Endodermal cell (in vitro differentiated cells): ENCODE measurements at regions not wholly inside any gene's neighbourhood (a gene's known extent, or its start where the extent isn't known, plus 50 kb on each side); places are given as distances from the start of the nearest gene placed in this dataset.

Experiments used
- DNase-seq: peaks from one replicate; pipeline ENCODE4 v3.0.0-alpha.2; 2017
- H3K27ac ChIP-seq: 2 replicates; pipeline ENCODE4 v1.5.1; 2013; ENCODE audit warnings: mild to moderate bottlenecking, low read depth, low read length, moderate library complexity
- H3K27me3 ChIP-seq: 2 replicates; pipeline ENCODE4 v1.6.1; 2013; ENCODE audit warnings: mild to moderate bottlenecking, low read length, moderate library complexity; ENCODE audit not compliant: insufficient read depth, control insufficient read depth, poor library complexity, severe bottlenecking
- H3K36me3 ChIP-seq: 2 replicates; pipeline ENCODE4 v1.7.0; 2013; ENCODE audit warnings: mild to moderate bottlenecking, low read length, moderate library complexity; ENCODE audit not compliant: control insufficient read depth, insufficient read depth
- H3K4me1 ChIP-seq: one replicate; pipeline ENCODE4 v1.7.0; 2013; ENCODE audit warnings: low read length; ENCODE audit not compliant: control insufficient read depth, insufficient read depth
- H3K4me3 ChIP-seq: 2 replicates; pipeline ENCODE4 v1.5.1; 2013; ENCODE audit warnings: mild to moderate bottlenecking, low read length, moderate library complexity
- H3K9ac ChIP-seq: 2 replicates; pipeline ENCODE4 v1.6.1; 2013; ENCODE audit warnings: mild to moderate bottlenecking, low read length, moderate library complexity; ENCODE audit not compliant: poor library complexity, severe bottlenecking; ENCODE audit errors: extremely low read depth
- H3K9me3 ChIP-seq: 2 replicates; pipeline ENCODE4 v1.6.1; 2013; ENCODE audit warnings: mild to moderate bottlenecking, low read length, moderate library complexity; ENCODE audit not compliant: control insufficient read depth
- H3K27ac Mint-ChIP-seq: 2 replicates; pipeline ENCODE4 v1.8.0; 2020; ENCODE audit warnings: mixed read lengths
- H3K27me3 Mint-ChIP-seq: 2 replicates; pipeline ENCODE4 v1.8.0; 2021; ENCODE audit warnings: mild to moderate bottlenecking, mixed read lengths; ENCODE audit not compliant: insufficient read depth
- H3K36me3 Mint-ChIP-seq: 2 replicates; pipeline ENCODE4 v1.8.0; 2020; ENCODE audit warnings: low read depth, mixed read lengths
- H3K4me1 Mint-ChIP-seq: 2 replicates; pipeline ENCODE4 v1.8.0; 2020; ENCODE audit warnings: mixed read lengths
- H3K4me3 Mint-ChIP-seq: 2 replicates; pipeline ENCODE4 v1.8.0; 2020; ENCODE audit warnings: mild to moderate bottlenecking, moderate library complexity, mixed read lengths
- H3K9me3 Mint-ChIP-seq: 2 replicates; pipeline ENCODE4 v1.8.0; 2020; ENCODE audit warnings: mild to moderate bottlenecking, mixed read lengths
- CTCF ChIP-seq: fragments of 200-600 bp; sonication (generic); conservative IDR thresholded peaks from 2 replicates; pipeline ENCODE4 v1.5.0; 2021; ENCODE audit warnings: antibody characterized with exemption, mild to moderate bottlenecking
- WGBS, 2 experiments: methylation state at CpG; one replicate each; pipeline versions ENCODE4 v1.1.5 to v1.1.7; 2013; ENCODE audit warnings: missing lambda C conversion rate in 2 of 2, mixed read lengths in 1 of 2; ENCODE audit not compliant: insufficient coverage in 1 of 2, insufficient read length in 1 of 2; 5-methylcytosine and 5-hydroxymethylcytosine counted together

GRCh38 chr12:115815924-115816323 is 461.6 kb downstream of the MED13L start:
- H3K9me3 Mint-ChIP-seq = peaks cover 3% of the 10 kb centered on the region

GRCh38 chr12:115813256-115813655 is 464.2 kb downstream of the MED13L start:
- no peak overlapping the region for H3K9ac ChIP-seq
- H3K27ac ChIP-seq = no peak overlapping the region
- Mint-ChIP-seq H3K36me3 (no peaks in the 10 kb centered on the region), H3K27me3 (peaks cover 26% of the 10 kb centered on the region), H3K27ac (no peak overlapping the region), H3K9me3 (peaks cover 3% of the 10 kb centered on the region), H3K4me1 (peaks cover 11% of the 10 kb centered on the region), H3K4me3 (no peak overlapping the region)
- no peaks in the 10 kb centered on the region for H3K27me3 ChIP-seq
- DNase-seq = no peak
- H3K36me3 ChIP-seq = no peaks in the 10 kb centered on the region
- H3K4me1 ChIP-seq = no peaks in the 10 kb centered on the region
- no peak for TF ChIP-seq CTCF
- 66 to 79% methylated on average over 2 of the region's 2 CpGs for WGBS, 2 experiments
- no peak overlapping the region for H3K4me3 ChIP-seq
- H3K9me3 ChIP-seq = no peaks in the 10 kb centered on the region

More at GRCh38 chr12:115815924-115816323, 461.6 kb downstream of the MED13L start:
- H3K4me3 ChIP-seq = no peak overlapping the region
- 94 to 95% methylated on average over 4 to 7 of the region's 7 CpGs for WGBS, 2 experiments
- Mint-ChIP-seq H3K4me3 (no peak overlapping the region), H3K27me3 (peaks cover 24% of the 10 kb centered on the region), H3K27ac (no peak overlapping the region), H3K36me3 (no peaks in the 10 kb centered on the region), H3K4me1 (peaks cover 11% of the 10 kb centered on the region)
- no peak overlapping the region for H3K27ac ChIP-seq
- no peak for DNase-seq
- no peak overlapping the region for H3K9ac ChIP-seq
- no peaks in the 10 kb centered on the region for H3K27me3 ChIP-seq
- TF ChIP-seq CTCF = no peak
- no peaks in the 10 kb centered on the region for H3K36me3 ChIP-seq
- H3K4me1 ChIP-seq = no peaks in the 10 kb centered on the region
- H3K9me3 ChIP-seq = no peaks in the 10 kb centered on the region

DNA sequence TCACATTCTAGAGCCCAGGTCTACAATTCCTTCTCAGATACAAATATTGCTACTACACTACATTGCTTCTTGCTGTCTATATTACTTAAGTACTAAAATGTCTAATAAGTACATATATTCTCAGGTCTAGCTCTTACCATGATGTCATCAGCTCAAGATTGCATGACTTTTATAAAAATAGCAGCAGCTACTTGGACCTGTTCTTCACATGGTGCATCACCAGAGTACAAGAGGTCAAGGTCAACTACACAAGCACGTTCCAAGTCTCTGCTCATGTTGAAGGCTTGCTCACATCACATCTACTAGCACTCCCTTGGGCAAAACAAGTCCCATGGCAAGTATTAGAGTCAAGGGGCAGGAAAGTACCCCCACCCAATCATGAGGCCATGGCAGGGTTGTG is 465.6 kb downstream of the MED13L start:
- Histone ChIP-seq H3K9me3 (no peaks in the 10 kb centered on the region), H3K27ac (no peak overlapping the region), H3K9ac (no peak overlapping the region), H3K4me1 (no peaks in the 10 kb centered on the region), H3K27me3 (no peaks in the 10 kb centered on the region), H3K4me3 (no peak overlapping the region), H3K36me3 (no peaks in the 10 kb centered on the region)
- Mint-ChIP-seq H3K27ac (no peak overlapping the region), H3K36me3 (no peaks in the 10 kb centered on the region), H3K27me3 (peaks cover 26% of the 10 kb centered on the region), H3K4me3 (no peak overlapping the region), H3K4me1 (peaks cover 4% of the 10 kb centered on the region), H3K9me3 (peaks cover 3% of the 10 kb centered on the region)
- TF ChIP-seq CTCF = no peak
- no peak for DNase-seq
- WGBS, 2 experiments = 67 to 100% methylated on average over 1 of the region's 1 CpG
